ENCODE measurements at regions not wholly inside any gene's neighbourhood (a gene's known extent, or its start where the extent isn't known, plus 50 kb on each side); places are given as distances from the start of the nearest gene placed in this dataset.

DNA sequence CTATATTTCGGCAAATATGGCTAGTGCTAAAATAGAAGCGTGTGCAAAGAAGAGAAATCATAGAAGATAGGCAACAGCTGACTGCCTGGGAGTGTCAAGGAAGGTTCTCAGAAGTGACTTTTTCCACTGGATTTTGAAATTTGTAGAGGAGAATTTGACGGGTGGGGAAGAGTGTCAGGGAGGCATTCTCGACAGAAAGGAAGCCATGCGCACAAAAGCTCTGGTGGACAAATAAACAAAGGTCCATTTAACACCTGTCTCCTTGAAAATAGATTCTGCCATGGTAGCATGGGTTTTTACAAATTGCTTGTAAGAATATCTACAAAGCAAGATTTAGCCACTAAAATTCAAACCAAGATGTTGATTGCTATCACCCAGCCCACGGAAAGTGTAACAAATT is 1081.5 kb downstream of the GALC start:
- TF ChIP-seq, protein P1, sequence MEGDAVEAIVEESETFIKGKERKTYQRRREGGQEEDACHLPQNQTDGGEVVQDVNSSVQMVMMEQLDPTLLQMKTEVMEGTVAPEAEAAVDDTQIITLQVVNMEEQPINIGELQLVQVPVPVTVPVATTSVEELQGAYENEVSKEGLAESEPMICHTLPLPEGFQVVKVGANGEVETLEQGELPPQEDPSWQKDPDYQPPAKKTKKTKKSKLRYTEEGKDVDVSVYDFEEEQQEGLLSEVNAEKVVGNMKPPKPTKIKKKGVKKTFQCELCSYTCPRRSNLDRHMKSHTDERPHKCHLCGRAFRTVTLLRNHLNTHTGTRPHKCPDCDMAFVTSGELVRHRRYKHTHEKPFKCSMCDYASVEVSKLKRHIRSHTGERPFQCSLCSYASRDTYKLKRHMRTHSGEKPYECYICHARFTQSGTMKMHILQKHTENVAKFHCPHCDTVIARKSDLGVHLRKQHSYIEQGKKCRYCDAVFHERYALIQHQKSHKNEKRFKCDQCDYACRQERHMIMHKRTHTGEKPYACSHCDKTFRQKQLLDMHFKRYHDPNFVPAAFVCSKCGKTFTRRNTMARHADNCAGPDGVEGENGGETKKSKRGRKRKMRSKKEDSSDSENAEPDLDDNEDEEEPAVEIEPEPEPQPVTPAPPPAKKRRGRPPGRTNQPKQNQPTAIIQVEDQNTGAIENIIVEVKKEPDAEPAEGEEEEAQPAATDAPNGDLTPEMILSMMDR (conservative IDR thresholded peaks at IDR 0.05; ENCODE audit: low read depth, low read length) = no peak
- no peak for TF ChIP-seq EZH2 (IDR thresholded peaks at IDR 0.05; ENCODE audit: borderline replicate concordance, low read depth, low read length, poor library complexity, severe bottlenecking)
